MCF 10A (cell line): ENCODE measurements at regions not wholly inside any gene's neighbourhood (a gene's known extent, or its start where the extent isn't known, plus 50 kb on each side); places are given as distances from the start of the nearest gene placed in this dataset.

ENCODE experiments used
- BruUV-seq: library from RNA; stranded (reverse); fragments of 400-500 nt; replicated peaks from 2 replicates; lab custom pipeline; 2021; lab: Mats Ljungman, UMichigan
- CTCF ChIA-PET: fragments of 300-600 bp; sonication (Branson Sonifier 250); formaldehyde crosslinking; extraction: SDS; loops from one replicate; lab custom pipeline; 2021; ENCODE audit warnings: antibody characterized with exemption, inconsistent platforms; lab: Yijun Ruan, JAX
- POLR2A ChIA-PET: fragments of 300-600, 350-650 bp; sonication (Branson Sonifier 250); formaldehyde crosslinking; extraction: SDS; loops from one replicate; lab custom pipeline; 2020; ENCODE audit warnings: antibody characterized with exemption, inconsistent platforms; lab: Yijun Ruan, JAX
- DNase-seq: peaks from one replicate; pipeline ENCODE4 v3.0.0-alpha.2; 2018; ENCODE audit not compliant: unreplicated experiment
- H3K27ac Mint-ChIP-seq: one replicate; pipeline ENCODE4 v1.8.0; 2022; ENCODE audit warnings: mild to moderate bottlenecking, low read depth, mixed read lengths; ENCODE audit not compliant: unreplicated experiment
- H3K27me3 Mint-ChIP-seq: one replicate; pipeline ENCODE4 v1.8.0; 2022; ENCODE audit warnings: mixed read lengths; ENCODE audit not compliant: insufficient read depth, unreplicated experiment
- H3K36me3 Mint-ChIP-seq: one replicate; pipeline ENCODE4 v1.8.0; 2022; ENCODE audit warnings: mild to moderate bottlenecking, moderate library complexity, mixed read lengths; ENCODE audit not compliant: insufficient read depth, unreplicated experiment
- H3K4me1 Mint-ChIP-seq: one replicate; pipeline ENCODE4 v1.8.0; 2022; ENCODE audit warnings: mixed read lengths; ENCODE audit not compliant: insufficient read depth, unreplicated experiment
- H3K4me3 Mint-ChIP-seq: one replicate; pipeline ENCODE4 v1.8.0; 2022; ENCODE audit warnings: mild to moderate bottlenecking, moderate library complexity, mixed read lengths; ENCODE audit not compliant: unreplicated experiment
- H3K9me3 Mint-ChIP-seq: one replicate; pipeline ENCODE4 v1.8.0; 2022; ENCODE audit warnings: mixed read lengths; ENCODE audit not compliant: unreplicated experiment
- intact Hi-C: fragments of 100-400 bp; cut with micrococcal nuclease; formaldehyde crosslinking; loops from 2 replicates; pipeline ENCODE4 v1.14.1; 2022
- TF ChIP-seq, protein P1 (sequence below): fragments of 200-600 bp; IDR thresholded peaks from one replicate; pipeline ENCODE4 v1.8.0; 2022; ENCODE audit warnings: antibody characterized with exemption, mild to moderate bottlenecking; ENCODE audit not compliant: unreplicated experiment

DNA sequence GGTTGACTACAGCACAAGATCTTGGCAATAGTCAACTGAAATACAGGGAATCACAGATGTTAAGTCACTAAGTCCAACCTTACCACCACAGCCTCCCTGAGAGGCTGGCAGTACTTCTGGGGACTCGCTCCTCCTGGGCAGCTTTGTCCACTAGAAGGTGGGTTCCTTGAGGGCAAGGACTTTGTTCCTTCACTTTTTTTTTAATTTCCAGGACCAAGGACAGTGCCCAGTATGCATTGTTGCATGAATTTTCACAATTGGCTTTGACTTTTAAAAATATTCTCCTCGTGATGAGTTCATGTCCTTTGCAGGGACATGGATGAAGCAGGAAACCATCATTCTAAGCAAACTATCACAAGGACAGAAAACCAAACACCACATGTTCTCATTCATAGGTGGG is 96.7 kb upstream of the IGSF21 start:
- CTCF ChIA-PET, result no interaction called here
- TF ChIP-seq, protein P1, sequence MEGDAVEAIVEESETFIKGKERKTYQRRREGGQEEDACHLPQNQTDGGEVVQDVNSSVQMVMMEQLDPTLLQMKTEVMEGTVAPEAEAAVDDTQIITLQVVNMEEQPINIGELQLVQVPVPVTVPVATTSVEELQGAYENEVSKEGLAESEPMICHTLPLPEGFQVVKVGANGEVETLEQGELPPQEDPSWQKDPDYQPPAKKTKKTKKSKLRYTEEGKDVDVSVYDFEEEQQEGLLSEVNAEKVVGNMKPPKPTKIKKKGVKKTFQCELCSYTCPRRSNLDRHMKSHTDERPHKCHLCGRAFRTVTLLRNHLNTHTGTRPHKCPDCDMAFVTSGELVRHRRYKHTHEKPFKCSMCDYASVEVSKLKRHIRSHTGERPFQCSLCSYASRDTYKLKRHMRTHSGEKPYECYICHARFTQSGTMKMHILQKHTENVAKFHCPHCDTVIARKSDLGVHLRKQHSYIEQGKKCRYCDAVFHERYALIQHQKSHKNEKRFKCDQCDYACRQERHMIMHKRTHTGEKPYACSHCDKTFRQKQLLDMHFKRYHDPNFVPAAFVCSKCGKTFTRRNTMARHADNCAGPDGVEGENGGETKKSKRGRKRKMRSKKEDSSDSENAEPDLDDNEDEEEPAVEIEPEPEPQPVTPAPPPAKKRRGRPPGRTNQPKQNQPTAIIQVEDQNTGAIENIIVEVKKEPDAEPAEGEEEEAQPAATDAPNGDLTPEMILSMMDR, result no peak
- Mint-ChIP-seq H3K27me3 (peaks cover 53% of the 10 kb centered on the region), H3K9me3 (no peaks in the 10 kb centered on the region), H3K4me3 (no peak overlapping the region), H3K27ac (no peak overlapping the region), H3K4me1 (no peaks in the 10 kb centered on the region), H3K36me3 (no peaks in the 10 kb centered on the region)
- intact Hi-C loops, result no loop called here
- no TSS peak for BruUV-seq
- POLR2A ChIA-PET, result no interaction called here
- DNase-seq, result peak; percentile 8

DNA sequence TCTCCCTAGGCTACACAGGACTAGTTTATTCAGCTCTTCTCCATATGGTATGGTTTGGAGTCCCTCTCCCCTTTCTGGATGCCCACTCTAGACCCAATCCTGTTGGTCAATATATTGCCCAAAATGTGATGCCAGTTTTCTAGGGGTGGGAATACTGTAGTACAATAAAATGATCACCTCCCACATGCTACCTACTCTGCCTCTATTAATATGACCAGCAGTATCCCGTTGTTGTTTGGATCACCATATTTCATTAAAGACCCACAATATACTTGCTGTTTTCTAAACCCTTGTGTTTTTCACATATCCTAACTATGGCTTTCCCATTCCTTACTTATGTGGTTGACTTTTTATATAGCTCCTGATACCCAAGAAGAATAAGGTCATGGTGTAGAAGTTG is 95.9 kb upstream of the IGSF21 start:
- H3K27me3 Mint-ChIP-seq, result peaks cover 53% of the 10 kb centered on the region
- ChIA-PET POLR2A (no interaction called here), CTCF (no interaction called here)
- DNase-seq, result no peak
- intact Hi-C loops, result no loop called here
- H3K36me3 Mint-ChIP-seq, result no peaks in the 10 kb centered on the region
- no TSS peak for BruUV-seq
- TF ChIP-seq, protein P1, result no peak
- no peak overlapping the region for H3K27ac Mint-ChIP-seq
- H3K9me3 Mint-ChIP-seq, result no peaks in the 10 kb centered on the region
- H3K4me3 Mint-ChIP-seq, result no peak overlapping the region
- no peaks in the 10 kb centered on the region for H3K4me1 Mint-ChIP-seq

DNA sequence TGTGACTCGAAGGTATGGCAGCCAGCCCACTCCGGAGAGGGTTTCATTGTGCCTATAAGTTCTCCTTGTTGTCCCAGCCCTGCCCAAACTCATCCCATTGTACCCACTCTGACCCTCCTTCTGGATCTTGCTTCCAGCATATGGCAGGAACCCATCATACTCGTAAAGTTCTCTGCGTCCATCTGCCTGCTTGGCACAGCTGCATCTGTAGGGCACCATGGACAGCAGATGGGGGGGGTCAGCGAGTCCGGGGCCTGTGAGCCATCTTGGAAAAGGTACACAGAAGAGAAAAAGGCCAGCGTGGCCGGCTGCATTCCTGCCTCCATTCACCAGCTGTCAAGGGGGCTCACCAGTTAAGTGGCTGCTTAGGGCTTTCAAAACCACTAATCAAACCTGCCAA is 94.9 kb upstream of the IGSF21 start:
- H3K27me3 Mint-ChIP-seq, result peaks cover 53% of the 10 kb centered on the region
- ChIA-PET CTCF (no interaction called here), POLR2A (no interaction called here)
- DNase-seq, result no peak
- intact Hi-C loops, result no loop called here
- no peaks in the 10 kb centered on the region for H3K36me3 Mint-ChIP-seq
- BruUV-seq, result no TSS peak
- TF ChIP-seq, protein P1, result no peak
- H3K27ac Mint-ChIP-seq, result no peak overlapping the region
- H3K4me3 Mint-ChIP-seq, result no peak overlapping the region
- H3K9me3 Mint-ChIP-seq, result no peaks in the 10 kb centered on the region
- H3K4me1 Mint-ChIP-seq, result no peaks in the 10 kb centered on the region

DNA sequence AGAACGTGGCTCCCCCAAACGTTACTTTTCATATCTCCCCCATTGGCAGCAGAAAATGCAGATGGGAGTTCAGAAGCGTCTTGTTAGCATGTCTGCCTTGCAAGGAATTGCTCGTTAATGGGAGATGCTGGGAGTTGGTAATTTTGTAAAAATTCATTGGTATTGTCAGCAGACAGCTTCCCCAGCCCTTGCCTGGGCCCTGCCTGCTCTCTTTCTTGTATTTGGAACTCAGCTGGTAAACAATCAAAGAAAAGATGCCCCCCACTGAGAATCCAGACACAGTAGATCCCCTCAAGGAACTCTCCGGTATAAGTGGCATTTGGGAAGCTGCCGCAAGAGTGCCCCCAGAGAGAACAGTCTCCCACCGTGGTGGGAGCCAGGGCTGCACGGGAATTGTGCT is 94.4 kb upstream of the IGSF21 start:
- Mint-ChIP-seq H3K27me3 (peaks cover 53% of the 10 kb centered on the region), H3K4me1 (no peaks in the 10 kb centered on the region), H3K36me3 (no peaks in the 10 kb centered on the region), H3K27ac (no peak overlapping the region), H3K4me3 (no peak overlapping the region), H3K9me3 (no peaks in the 10 kb centered on the region)
- intact Hi-C loops, result no loop called here
- POLR2A ChIA-PET, result no interaction called here
- no TSS peak for BruUV-seq
- no peak for DNase-seq
- CTCF ChIA-PET, result no interaction called here
- TF ChIP-seq, protein P1, result no peak
